ENCODE measurements at regions not wholly inside any gene's neighbourhood (a gene's known extent, or its start where the extent isn't known, plus 50 kb on each side); places are given as distances from the start of the nearest gene placed in this dataset.

DNA sequence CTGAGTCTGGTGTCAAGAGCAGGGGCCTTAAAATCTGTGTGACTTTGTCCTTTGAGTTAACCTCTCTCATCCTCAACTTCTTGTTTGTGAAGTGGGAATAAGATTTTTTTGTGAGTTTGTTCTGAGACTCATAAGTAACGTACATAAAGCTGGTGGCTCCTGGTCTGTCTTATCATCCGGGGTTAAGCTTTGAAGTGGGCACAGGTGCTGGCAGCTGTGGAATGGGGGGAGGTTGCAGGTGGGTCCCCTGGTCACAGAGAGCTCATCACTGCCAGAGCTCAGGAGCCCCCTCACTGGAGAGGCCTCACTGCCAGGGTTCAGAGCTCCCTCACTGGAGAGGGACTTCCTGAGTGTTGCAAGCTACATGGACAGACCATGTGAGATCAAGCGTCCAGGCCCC is 174.1 kb downstream of the NRN1 start:
- TF ChIP-seq, protein P1, sequence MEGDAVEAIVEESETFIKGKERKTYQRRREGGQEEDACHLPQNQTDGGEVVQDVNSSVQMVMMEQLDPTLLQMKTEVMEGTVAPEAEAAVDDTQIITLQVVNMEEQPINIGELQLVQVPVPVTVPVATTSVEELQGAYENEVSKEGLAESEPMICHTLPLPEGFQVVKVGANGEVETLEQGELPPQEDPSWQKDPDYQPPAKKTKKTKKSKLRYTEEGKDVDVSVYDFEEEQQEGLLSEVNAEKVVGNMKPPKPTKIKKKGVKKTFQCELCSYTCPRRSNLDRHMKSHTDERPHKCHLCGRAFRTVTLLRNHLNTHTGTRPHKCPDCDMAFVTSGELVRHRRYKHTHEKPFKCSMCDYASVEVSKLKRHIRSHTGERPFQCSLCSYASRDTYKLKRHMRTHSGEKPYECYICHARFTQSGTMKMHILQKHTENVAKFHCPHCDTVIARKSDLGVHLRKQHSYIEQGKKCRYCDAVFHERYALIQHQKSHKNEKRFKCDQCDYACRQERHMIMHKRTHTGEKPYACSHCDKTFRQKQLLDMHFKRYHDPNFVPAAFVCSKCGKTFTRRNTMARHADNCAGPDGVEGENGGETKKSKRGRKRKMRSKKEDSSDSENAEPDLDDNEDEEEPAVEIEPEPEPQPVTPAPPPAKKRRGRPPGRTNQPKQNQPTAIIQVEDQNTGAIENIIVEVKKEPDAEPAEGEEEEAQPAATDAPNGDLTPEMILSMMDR (IDR thresholded peaks at IDR 0.05 in 2 of 3, conservative IDR thresholded peaks at IDR 0.05 in 1 of 3; ENCODE audit: insufficient read depth in 2 of 3, low read depth in 1 of 3, low read length in 3 of 3): no peak
- TF ChIP-seq, protein P2, sequence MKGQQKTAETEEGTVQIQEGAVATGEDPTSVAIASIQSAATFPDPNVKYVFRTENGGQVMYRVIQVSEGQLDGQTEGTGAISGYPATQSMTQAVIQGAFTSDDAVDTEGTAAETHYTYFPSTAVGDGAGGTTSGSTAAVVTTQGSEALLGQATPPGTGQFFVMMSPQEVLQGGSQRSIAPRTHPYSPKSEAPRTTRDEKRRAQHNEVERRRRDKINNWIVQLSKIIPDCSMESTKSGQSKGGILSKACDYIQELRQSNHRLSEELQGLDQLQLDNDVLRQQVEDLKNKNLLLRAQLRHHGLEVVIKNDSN (CRISPR knock-in tag; IDR thresholded peaks at IDR 0.05): no peak
- no peak for TF ChIP-seq POLR2AphosphoS5 (IDR thresholded peaks at IDR 0.05; ENCODE audit: control insufficient read depth, insufficient read depth, low read depth, low read length)
- TF ChIP-seq, protein P3, sequence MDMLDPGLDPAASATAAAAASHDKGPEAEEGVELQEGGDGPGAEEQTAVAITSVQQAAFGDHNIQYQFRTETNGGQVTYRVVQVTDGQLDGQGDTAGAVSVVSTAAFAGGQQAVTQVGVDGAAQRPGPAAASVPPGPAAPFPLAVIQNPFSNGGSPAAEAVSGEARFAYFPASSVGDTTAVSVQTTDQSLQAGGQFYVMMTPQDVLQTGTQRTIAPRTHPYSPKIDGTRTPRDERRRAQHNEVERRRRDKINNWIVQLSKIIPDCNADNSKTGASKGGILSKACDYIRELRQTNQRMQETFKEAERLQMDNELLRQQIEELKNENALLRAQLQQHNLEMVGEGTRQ (CRISPR knock-in tag; IDR thresholded peaks at IDR 0.05): no peak
- TF ChIP-seq ZZZ3 (IDR thresholded peaks at IDR 0.05): no peak
- no peak for TF ChIP-seq ARID3A (IDR thresholded peaks at IDR 0.05; ENCODE audit: borderline replicate concordance, low read depth, low read length)
- TF ChIP-seq NFYB (IDR thresholded peaks at IDR 0.05; ENCODE audit: extremely low read depth, insufficient read length): no peak

Measured in K562 (cell line).